CD14-positive monocyte (primary cell): ENCODE measurements at regions not wholly inside any gene's neighbourhood (a gene's known extent, or its start where the extent isn't known, plus 50 kb on each side); places are given as distances from the start of the nearest gene placed in this dataset.

Experiments
- DNase-seq, 3 donors: peaks; one replicate each; pipeline ENCODE4 v3.0.0-alpha.2; 2011 to 2022
- H2AFZ ChIP-seq: 2 replicates; pipeline ENCODE4 v1.6.0; 2012; ENCODE audit warnings: mild to moderate bottlenecking, low read depth, low read length, inconsistent platforms; ENCODE audit not compliant: insufficient read depth, poor library complexity, severe bottlenecking
- H3K27ac ChIP-seq, 2 donors: 1 replicate in 1 of 2; 2 replicates in 1 of 2; pipeline ENCODE4 v1.5.1; 2012 to 2013; ENCODE audit warnings: low read length in 2 of 2, control low read depth in 1 of 2, inconsistent platforms in 1 of 2, low read depth in 1 of 2, mild to moderate bottlenecking in 1 of 2
- H3K27me3 ChIP-seq, 2 donors: one replicate each; pipeline versions ENCODE4 v1.6.0 to v1.6.1; 2011 to 2013; ENCODE audit warnings: low read length in 2 of 2; ENCODE audit not compliant: control insufficient read depth in 2 of 2, insufficient read depth in 2 of 2
- H3K36me3 ChIP-seq, 2 donors: replicated peaks in 1 of 2; 1 replicate in 1 of 2; 2 replicates in 1 of 2; pipeline versions ENCODE4 v1.5.1 to v1.6.1; 2012 to 2013; ENCODE audit warnings: low read length in 2 of 2, control low read depth in 1 of 2, inconsistent platforms in 1 of 2, mild to moderate bottlenecking in 1 of 2; ENCODE audit not compliant: insufficient read depth in 2 of 2, control insufficient read depth in 1 of 2
- H3K4me1 ChIP-seq, 2 donors: 1 replicate in 1 of 2; 2 replicates in 1 of 2; pipeline versions ENCODE4 v1.5.1 to v1.6.1; 2012 to 2013; ENCODE audit warnings: low read length in 2 of 2, control low read depth in 1 of 2, inconsistent platforms in 1 of 2, mild to moderate bottlenecking in 1 of 2, moderate library complexity in 1 of 2; ENCODE audit not compliant: insufficient read depth in 2 of 2, control insufficient read depth in 1 of 2
- H3K4me2 ChIP-seq: replicated peaks from 2 replicates; pipeline ENCODE3; 2012; ENCODE audit warnings: low read length, moderate library complexity, mild to moderate bottlenecking; ENCODE audit not compliant: poor library complexity, severe bottlenecking; ENCODE audit errors: extremely low read depth
- H3K4me3 ChIP-seq, 3 experiments: fragments of 200-600 bp in 1 of 3; sonication (generic) in 1 of 3; replicated peaks in 1 of 3; 1 replicate in 2 of 3; 2 replicates in 1 of 3; pipeline ENCODE4 v1.5.1; 2011 to 2013; ENCODE audit warnings: low read length in 3 of 3, mild to moderate bottlenecking in 3 of 3, control low read depth in 2 of 3, low read depth in 2 of 3, inconsistent platforms in 1 of 3, moderate library complexity in 1 of 3
- H3K79me2 ChIP-seq: 2 replicates; pipeline ENCODE4 v1.6.0; 2012; ENCODE audit warnings: mild to moderate bottlenecking, control low read depth, inconsistent platforms, low read length, moderate library complexity; ENCODE audit not compliant: insufficient read depth
- H3K9ac ChIP-seq: 2 replicates; pipeline ENCODE4 v1.6.0; 2017; ENCODE audit warnings: low read length, mild to moderate bottlenecking; ENCODE audit not compliant: insufficient read depth, poor library complexity, severe bottlenecking
- H3K9me3 ChIP-seq, 2 donors: replicated peaks in 1 of 2; 1 replicate in 1 of 2; 2 replicates in 1 of 2; pipeline versions ENCODE4 v1.5.1 to v1.6.1; 2012 to 2013; ENCODE audit warnings: low read length in 2 of 2, control low read depth in 1 of 2; ENCODE audit not compliant: control insufficient read depth in 1 of 2, insufficient read depth in 1 of 2
- H4K20me1 ChIP-seq: 2 replicates; pipeline ENCODE4 v1.6.0; 2012; ENCODE audit warnings: mild to moderate bottlenecking, low read length, control low read depth, moderate library complexity; ENCODE audit not compliant: insufficient read depth
- H3K27ac Mint-ChIP-seq, 7 donors: one replicate each; pipeline ENCODE4 v1.8.0; 2020; ENCODE audit warnings: mild to moderate bottlenecking in 7 of 7, mixed read lengths in 7 of 7, moderate library complexity in 6 of 7, inconsistent platforms in 2 of 7
- H3K27me3 Mint-ChIP-seq, 3 donors: one replicate each; pipeline ENCODE4 v1.8.0; 2021 to 2022; ENCODE audit warnings: low read depth in 3 of 3, mild to moderate bottlenecking in 3 of 3, mixed read lengths in 3 of 3, moderate library complexity in 3 of 3, inconsistent platforms in 1 of 3
- H3K36me3 Mint-ChIP-seq, 2 donors: one replicate each; pipeline ENCODE4 v1.8.0; 2020; ENCODE audit warnings: mixed read lengths in 2 of 2, inconsistent platforms in 1 of 2, mild to moderate bottlenecking in 1 of 2
- H3K4me1 Mint-ChIP-seq: one replicate; pipeline ENCODE4 v1.8.0; 2020; ENCODE audit warnings: mild to moderate bottlenecking, mixed read lengths
- H3K4me3 Mint-ChIP-seq, 2 donors: one replicate each; pipeline ENCODE4 v1.8.0; 2020; ENCODE audit warnings: mild to moderate bottlenecking in 2 of 2, mixed read lengths in 2 of 2, moderate library complexity in 1 of 2
- H3K9me3 Mint-ChIP-seq, 7 donors: one replicate each; pipeline ENCODE4 v1.8.0; 2020 to 2022; ENCODE audit warnings: mixed read lengths in 7 of 7, mild to moderate bottlenecking in 6 of 7, moderate library complexity in 6 of 7, inconsistent platforms in 2 of 7
- WGBS: methylation state at CpG from one replicate; pipeline ENCODE4 v1.1.5; 2013; ENCODE audit warnings: missing lambda C conversion rate; ENCODE audit not compliant: insufficient coverage; 5-methylcytosine and 5-hydroxymethylcytosine counted together
- intact Hi-C, 2 donors: fragments of 100-400 bp; cut with micrococcal nuclease; formaldehyde crosslinking; loops; one replicate each; pipeline versions ENCODE4 v1.15.0 to v1.15.1; 2023
- TF ChIP-seq, protein P1 (sequence below): fragments of 200-600 bp; IDR thresholded peaks from one replicate; pipeline ENCODE4 v1.8.0; 2022; ENCODE audit warnings: antibody characterized with exemption, mild to moderate bottlenecking

GRCh38 chr1:83561346-83561745, 437.6 kb downstream of the TTLL7 start:
- Histone ChIP-seq H3K9ac (no peak overlapping the region), H3K4me2 (no peak overlapping the region), H3K79me2 (no peaks in the 10 kb centered on the region), H3K4me1 (no peaks in the 10 kb centered on the region), H3K27ac (no peak overlapping the region), H3K4me3 (no peak overlapping the region), H4K20me1 (no peaks in the 10 kb centered on the region), H3K36me3 (no peaks in the 10 kb centered on the region), H3K27me3 (no peaks in the 10 kb centered on the region), H2AFZ (no peak overlapping the region), H3K9me3 (peaks cover 0 to 3% of the 10 kb centered on the region in 2 donors)
- Mint-ChIP-seq H3K9me3 (peaks cover 2 to 17% (median 8%) of the 10 kb centered on the region in 7 donors), H3K27me3 (peaks cover 0 to 1% (median 1%) of the 10 kb centered on the region in 3 donors), H3K4me1 (peaks cover 2% of the 10 kb centered on the region), H3K36me3 (no peaks in the 10 kb centered on the region), H3K4me3 (no peak overlapping the region), H3K27ac (no peak overlapping the region)
- WGBS: no CpG with 5 or more reads among the region's 2 CpGs
- intact Hi-C loops: no loop called here
- TF ChIP-seq, protein P1, sequence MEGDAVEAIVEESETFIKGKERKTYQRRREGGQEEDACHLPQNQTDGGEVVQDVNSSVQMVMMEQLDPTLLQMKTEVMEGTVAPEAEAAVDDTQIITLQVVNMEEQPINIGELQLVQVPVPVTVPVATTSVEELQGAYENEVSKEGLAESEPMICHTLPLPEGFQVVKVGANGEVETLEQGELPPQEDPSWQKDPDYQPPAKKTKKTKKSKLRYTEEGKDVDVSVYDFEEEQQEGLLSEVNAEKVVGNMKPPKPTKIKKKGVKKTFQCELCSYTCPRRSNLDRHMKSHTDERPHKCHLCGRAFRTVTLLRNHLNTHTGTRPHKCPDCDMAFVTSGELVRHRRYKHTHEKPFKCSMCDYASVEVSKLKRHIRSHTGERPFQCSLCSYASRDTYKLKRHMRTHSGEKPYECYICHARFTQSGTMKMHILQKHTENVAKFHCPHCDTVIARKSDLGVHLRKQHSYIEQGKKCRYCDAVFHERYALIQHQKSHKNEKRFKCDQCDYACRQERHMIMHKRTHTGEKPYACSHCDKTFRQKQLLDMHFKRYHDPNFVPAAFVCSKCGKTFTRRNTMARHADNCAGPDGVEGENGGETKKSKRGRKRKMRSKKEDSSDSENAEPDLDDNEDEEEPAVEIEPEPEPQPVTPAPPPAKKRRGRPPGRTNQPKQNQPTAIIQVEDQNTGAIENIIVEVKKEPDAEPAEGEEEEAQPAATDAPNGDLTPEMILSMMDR: no peak
- DNase-seq: no peak

GRCh38 chr1:83559129-83559840, 439.6 kb downstream of the TTLL7 start:
- H3K27ac Mint-ChIP-seq: peak overlapping the region in 1 of 7 donors; percentile 33
- H3K79me2 ChIP-seq: no peaks in the 10 kb centered on the region
- H3K4me1 Mint-ChIP-seq: peaks cover 2% of the 10 kb centered on the region
- H3K4me3 ChIP-seq: no peak overlapping the region
- H2AFZ ChIP-seq: no peak overlapping the region
- H4K20me1 ChIP-seq: no peaks in the 10 kb centered on the region
- H3K9ac ChIP-seq: no peak overlapping the region
- no peaks in the 10 kb centered on the region for H3K36me3 ChIP-seq
- no peak overlapping the region for H3K4me2 ChIP-seq
- H3K36me3 Mint-ChIP-seq: no peaks in the 10 kb centered on the region
- WGBS: 8% methylated on average over 2 of the region's 7 CpGs
- DNase-seq: no peak
- H3K9me3 ChIP-seq: peaks cover 0 to 2% of the 10 kb centered on the region in 2 donors
- H3K27me3 Mint-ChIP-seq: peaks cover 0 to 2% (median 1%) of the 10 kb centered on the region in 3 donors
- no peaks in the 10 kb centered on the region for H3K4me1 ChIP-seq
- peaks cover 2 to 14% (median 8%) of the 10 kb centered on the region in 7 donors for H3K9me3 Mint-ChIP-seq
- no peaks in the 10 kb centered on the region for H3K27me3 ChIP-seq
- H3K27ac ChIP-seq: no peak overlapping the region
- TF ChIP-seq, protein P1: no peak
- H3K4me3 Mint-ChIP-seq: no peak overlapping the region
- intact Hi-C loops: no loop called here
